PC-9 (cell line): ENCODE measurements at regions not wholly inside any gene's neighbourhood (a gene's known extent, or its start where the extent isn't known, plus 50 kb on each side); places are given as distances from the start of the nearest gene placed in this dataset.
"Not testable (repeated sequence)": the region's sequence is repeated elsewhere in the genome, so short reads cannot be mapped to it uniquely, and the experiment has no call there.

Source experiments
- BruUV-seq: library from RNA; stranded (reverse); fragments of 400-500 nt; replicated peaks from 2 replicates; lab custom pipeline; 2021; lab: Mats Ljungman, UMichigan
- CTCF ChIA-PET: fragments of 300-600 bp; sonication (Branson Sonifier 250); formaldehyde crosslinking; loops from one replicate; lab custom pipeline; 2022; ENCODE audit warnings: antibody characterized with exemption; lab: Charles Lee
- POLR2A ChIA-PET: fragments of 300-600 bp; sonication (Branson Sonifier 250); formaldehyde crosslinking; loops from one replicate; lab custom pipeline; 2022; ENCODE audit warnings: antibody characterized with exemption; ENCODE audit not compliant: unreplicated experiment; lab: Charles Lee
- DNase-seq, 2 experiments: peaks; one replicate each; pipeline versions ENCODE4 v3.0.0 to v3.0.0-alpha.2; 2015 to 2022; ENCODE audit warnings: mixed read lengths in 1 of 2
- H2AFZ ChIP-seq: fragments of 200-600 bp; sonication (generic); 2 replicates; pipeline ENCODE4 v1.8.1; 2017; ENCODE audit warnings: antibody characterized with exemption
- H3F3A ChIP-seq: fragments of 200-600 bp; sonication (generic); 2 replicates; pipeline ENCODE4 v1.8.1; 2017; ENCODE audit warnings: antibody characterized with exemption, mild to moderate bottlenecking, low read depth; ENCODE audit not compliant: insufficient read depth
- H3K27ac ChIP-seq: fragments of 200-600 bp; sonication (generic); 2 replicates; pipeline ENCODE4 v1.6.1; 2016; ENCODE audit warnings: mixed run types
- H3K27me3 ChIP-seq: fragments of 200-600 bp; sonication (generic); 2 replicates; pipeline ENCODE4 v1.6.1; 2016; ENCODE audit warnings: low read depth, mixed run types; ENCODE audit not compliant: insufficient read depth
- H3K36me3 ChIP-seq: fragments of 200-600 bp; sonication (generic); 2 replicates; pipeline ENCODE4 v1.6.1; 2016; ENCODE audit warnings: low read depth, mixed run types
- H3K4me1 ChIP-seq: fragments of 200-600 bp; sonication (generic); replicated peaks from 2 replicates; pipeline ENCODE4 v1.6.1; 2016; ENCODE audit warnings: mixed run types; ENCODE audit not compliant: insufficient read depth
- H3K4me2 ChIP-seq: fragments of 200-600 bp; sonication (generic); 2 replicates; pipeline ENCODE4 v1.6.1; 2017; ENCODE audit warnings: mixed run types
- H3K4me3 ChIP-seq: fragments of 200-600 bp; sonication (generic); 2 replicates; pipeline ENCODE4 v1.6.1; 2016; ENCODE audit warnings: mixed run types
- H3K79me2 ChIP-seq: fragments of 200-600 bp; sonication (generic); 2 replicates; pipeline ENCODE4 v1.6.1; 2017; ENCODE audit warnings: low read depth, mixed run types
- H3K9me2 ChIP-seq: fragments of 200-600 bp; sonication (generic); 2 replicates; pipeline ENCODE4 v1.8.1; 2017; ENCODE audit warnings: mild to moderate bottlenecking; ENCODE audit not compliant: insufficient read depth
- H3K9me3 ChIP-seq: fragments of 200-600 bp; sonication (generic); 2 replicates; pipeline ENCODE4 v1.8.1; 2016; ENCODE audit warnings: low read depth; ENCODE audit not compliant: insufficient read depth
- H4K20me1 ChIP-seq: fragments of 200-600 bp; sonication (generic); 2 replicates; pipeline ENCODE4 v1.8.1; 2017; ENCODE audit not compliant: insufficient read depth
- CTCF ChIP-seq: fragments of 200-600 bp; sonication (generic); conservative IDR thresholded peaks from 2 replicates; pipeline ENCODE4 v1.6.1; 2017; ENCODE audit warnings: mixed run types, antibody characterized with exemption, mild to moderate bottlenecking, moderate library complexity
- EZH2 ChIP-seq: fragments of 200-600 bp; sonication (generic); IDR thresholded peaks from 2 replicates; pipeline ENCODE4 v1.8.0; 2017; ENCODE audit warnings: antibody characterized with exemption, low read depth
- intact Hi-C: fragments of 100-400 bp; cut with micrococcal nuclease; formaldehyde crosslinking; loops from one replicate; pipeline ENCODE4 v1.10.0; 2022; ENCODE audit not compliant: unreplicated experiment

- H3K9me2 ChIP-seq = no peaks in the 10 kb centered on the region
- H3K27ac ChIP-seq = no peak overlapping the region
- no peak overlapping the region for H3K4me2 ChIP-seq
- H3K4me3 ChIP-seq = no peak overlapping the region
- no peaks in the 10 kb centered on the region for H3K4me1 ChIP-seq
- H3K79me2 ChIP-seq = no peaks in the 10 kb centered on the region
- intact Hi-C loops = no loop called here
- no peaks in the 10 kb centered on the region for H3K9me3 ChIP-seq
- no TSS peak for BruUV-seq
- no peak for DNase-seq
- H3K27me3 ChIP-seq = peaks cover 53% of the 10 kb centered on the region
- POLR2A ChIA-PET = no interaction called here
- H4K20me1 ChIP-seq = no peaks in the 10 kb centered on the region
- TF ChIP-seq EZH2 (no peak), CTCF (no peak)
- no peaks in the 10 kb centered on the region for H3K36me3 ChIP-seq
- H3F3A ChIP-seq = no peaks in the 10 kb centered on the region
- H2AFZ ChIP-seq = no peak overlapping the region
- CTCF ChIA-PET = no interaction called here
These were observed 131.2 kb downstream of the ZNF280B start for GRCh38 chr22:22377335-22377734.

DNA sequence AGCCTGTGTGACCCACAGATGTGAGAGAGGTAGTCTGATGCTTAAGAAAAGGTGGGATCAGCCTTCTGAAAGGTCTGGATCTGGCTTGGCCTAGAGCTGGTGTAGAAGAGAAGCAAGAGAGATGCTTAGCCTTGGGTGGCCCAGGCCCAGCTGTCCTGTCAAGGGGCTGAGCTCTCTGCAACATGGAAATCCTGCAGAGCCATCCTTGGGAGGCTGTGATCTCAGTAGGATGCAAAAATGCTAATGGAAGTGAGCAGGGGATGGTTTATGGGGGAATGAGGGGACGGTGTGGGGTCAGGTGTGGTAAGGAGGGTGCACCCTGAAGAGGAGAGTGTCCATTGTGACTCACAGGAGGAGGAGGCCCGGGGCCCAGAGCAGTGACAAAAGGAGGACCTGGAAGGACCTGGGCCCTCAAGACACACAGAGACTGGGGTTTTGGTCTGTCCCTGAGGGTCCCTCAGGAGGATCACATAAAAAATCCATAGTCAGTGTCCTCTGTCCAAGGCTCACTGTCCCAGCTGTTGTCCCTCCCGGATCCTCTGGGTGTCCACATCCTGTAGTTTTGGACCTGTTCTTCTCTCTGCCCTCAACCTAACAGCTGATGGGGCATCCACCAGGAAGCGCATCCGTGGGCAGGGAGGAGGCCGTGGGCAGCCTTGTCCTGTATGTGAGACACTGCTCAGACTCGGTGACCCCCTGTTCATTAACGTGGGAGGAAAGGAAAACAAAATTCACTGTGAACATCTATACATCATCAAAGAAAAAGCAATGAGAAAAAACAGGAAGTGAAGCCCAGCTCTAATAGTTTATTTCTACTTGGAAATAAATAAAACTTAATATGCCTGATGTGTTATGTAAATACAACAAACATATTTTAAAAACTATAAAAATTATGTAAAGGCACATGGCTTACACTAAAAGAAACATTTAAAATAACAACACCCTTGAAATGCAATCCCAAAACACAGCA, 129.8 kb downstream of the ZNF280B start:
- H3K4me3 ChIP-seq = no peak overlapping the region
- TF ChIP-seq CTCF (no peak), EZH2 (no peak)
- H3K4me1 ChIP-seq = no peaks in the 10 kb centered on the region
- H3K79me2 ChIP-seq = no peaks in the 10 kb centered on the region
- no peaks in the 10 kb centered on the region for H3K9me3 ChIP-seq
- intact Hi-C loops = no loop called here
- no peak overlapping the region for H3K27ac ChIP-seq
- H3K27me3 ChIP-seq = peaks cover 60% of the 10 kb centered on the region
- POLR2A ChIA-PET = no interaction called here
- no peaks in the 10 kb centered on the region for H3K36me3 ChIP-seq
- DNase-seq = no peak
- CTCF ChIA-PET = interaction anchor here (0.7 kb wide), 1 partner anchor 207 kb away, joined by 11 read pairs; no protein-coding TSS in a partner anchor
- no peaks in the 10 kb centered on the region for H4K20me1 ChIP-seq
- no peak overlapping the region for H3K4me2 ChIP-seq
- no TSS peak for BruUV-seq
- H3K9me2 ChIP-seq = no peaks in the 10 kb centered on the region
- H3F3A ChIP-seq = no peaks in the 10 kb centered on the region
- H2AFZ ChIP-seq = no peak overlapping the region

DNA sequence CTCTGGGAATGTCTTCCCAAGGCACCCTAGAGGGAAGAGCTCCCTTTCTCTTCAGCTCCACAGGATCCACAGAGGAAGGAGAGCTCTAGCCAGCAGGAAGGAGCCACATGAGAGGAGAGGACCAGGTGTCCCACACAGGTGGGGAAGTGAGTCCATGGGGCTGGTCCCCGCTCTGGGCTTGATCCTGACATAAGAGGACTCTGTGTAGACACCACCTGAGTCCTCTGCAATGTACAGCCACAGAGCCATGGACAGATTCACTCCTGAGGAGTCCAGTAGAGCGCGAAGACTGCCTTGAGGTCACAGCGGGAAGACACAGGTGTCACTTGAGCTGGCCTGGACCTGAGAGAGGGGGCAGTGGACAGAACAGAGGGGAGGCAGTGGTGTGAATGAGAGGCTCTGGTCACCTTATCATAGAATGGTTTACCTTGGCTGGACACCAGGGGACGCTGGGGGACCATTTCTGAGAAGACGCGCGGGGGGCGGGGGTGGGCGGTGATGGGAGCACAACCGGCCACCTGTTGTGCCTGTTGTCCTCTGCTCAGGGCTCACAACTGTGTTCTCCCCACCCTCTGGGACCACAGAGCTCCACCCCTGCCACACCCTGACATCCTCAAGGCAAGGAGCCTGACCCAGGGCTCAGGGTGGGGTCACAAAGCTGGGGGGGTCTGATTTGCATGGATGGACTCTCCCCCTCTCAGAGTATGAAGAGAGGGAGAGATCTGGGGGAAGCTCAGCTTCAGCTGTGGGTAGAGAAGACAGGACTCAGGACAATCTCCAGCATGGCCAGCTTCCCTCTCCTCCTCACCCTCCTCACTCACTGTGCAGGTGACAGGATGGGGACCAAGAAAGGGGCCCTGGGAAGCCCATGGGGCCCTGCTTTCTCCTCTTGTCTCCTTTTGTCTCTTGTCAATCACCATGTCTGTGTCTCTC, 128.2 kb downstream of the ZNF280B start:
- ChIA-PET POLR2A (no interaction called here), CTCF (no interaction called here)
- TF ChIP-seq EZH2 (no peak), CTCF (peak; percentile 31; the same call in 1 of the 2 replicates)
- Histone ChIP-seq H3K9me2 (no peaks in the 10 kb centered on the region), H4K20me1 (no peaks in the 10 kb centered on the region), H3K4me1 (no peaks in the 10 kb centered on the region), H3F3A (no peaks in the 10 kb centered on the region), H3K9me3 (no peaks in the 10 kb centered on the region), H3K4me3 (no peak overlapping the region), H3K4me2 (no peak overlapping the region), H3K36me3 (no peaks in the 10 kb centered on the region), H2AFZ (no peak overlapping the region), H3K27ac (no peak overlapping the region), H3K79me2 (no peaks in the 10 kb centered on the region), H3K27me3 (peaks cover 62% of the 10 kb centered on the region)
- no TSS peak for BruUV-seq
- no peak for DNase-seq
- intact Hi-C loops = no loop called here

GRCh38 chr22:22381292-22381691, 127.2 kb downstream of the ZNF280B start:
- H3K9me2 ChIP-seq, H2AFZ ChIP-seq, H3K36me3 ChIP-seq, H3K27ac ChIP-seq, POLR2A ChIA-PET, DNase-seq, H3F3A ChIP-seq, H3K4me2 ChIP-seq, BruUV-seq, intact Hi-C loops, CTCF ChIA-PET, H3K4me3 ChIP-seq, H3K79me2 ChIP-seq, H3K9me3 ChIP-seq, H3K4me1 ChIP-seq, H4K20me1 ChIP-seq: not testable (repeated sequence)
- peaks cover 62% of the 10 kb centered on the region for H3K27me3 ChIP-seq
